Astrocyte (in vitro differentiated cells and primary cell): ENCODE measurements at regions not wholly inside any gene's neighbourhood (a gene's known extent, or its start where the extent isn't known, plus 50 kb on each side); places are given as distances from the start of the nearest gene placed in this dataset.

ENCODE experiments used
- EZH2 ChIP-seq: IDR thresholded peaks from 2 replicates; pipeline ENCODE4 v1.6.1; 2012; ENCODE audit warnings: mild to moderate bottlenecking, low read length, inconsistent platforms; ENCODE audit not compliant: insufficient read depth
- TF ChIP-seq, protein P1 (sequence below): IDR thresholded peaks from 2 replicates; pipeline ENCODE4 v1.5.1; 2011; ENCODE audit warnings: low read depth, mild to moderate bottlenecking, inconsistent platforms, low read length, moderate library complexity; ENCODE audit not compliant: insufficient read depth

DNA sequence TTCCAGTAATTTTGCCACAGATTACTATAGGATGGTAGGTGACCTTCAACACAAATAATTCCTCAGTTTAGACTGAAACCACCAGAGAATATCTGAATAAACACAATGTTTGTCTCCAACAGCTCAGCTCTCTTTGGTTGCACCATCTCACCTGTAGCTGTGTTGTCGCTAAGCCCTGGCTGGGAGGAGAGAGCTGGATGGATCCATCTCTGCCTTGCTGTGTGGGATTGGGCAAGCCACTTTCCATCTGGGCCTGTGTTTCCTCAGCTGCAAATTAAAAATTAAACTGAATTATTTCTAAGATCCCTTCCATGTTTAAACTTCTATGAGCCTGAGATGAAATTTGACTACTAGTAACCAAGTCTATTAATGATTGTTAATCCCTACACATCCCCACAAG is 310.2 kb downstream of the FBXW7 start:
- TF ChIP-seq, protein P1, sequence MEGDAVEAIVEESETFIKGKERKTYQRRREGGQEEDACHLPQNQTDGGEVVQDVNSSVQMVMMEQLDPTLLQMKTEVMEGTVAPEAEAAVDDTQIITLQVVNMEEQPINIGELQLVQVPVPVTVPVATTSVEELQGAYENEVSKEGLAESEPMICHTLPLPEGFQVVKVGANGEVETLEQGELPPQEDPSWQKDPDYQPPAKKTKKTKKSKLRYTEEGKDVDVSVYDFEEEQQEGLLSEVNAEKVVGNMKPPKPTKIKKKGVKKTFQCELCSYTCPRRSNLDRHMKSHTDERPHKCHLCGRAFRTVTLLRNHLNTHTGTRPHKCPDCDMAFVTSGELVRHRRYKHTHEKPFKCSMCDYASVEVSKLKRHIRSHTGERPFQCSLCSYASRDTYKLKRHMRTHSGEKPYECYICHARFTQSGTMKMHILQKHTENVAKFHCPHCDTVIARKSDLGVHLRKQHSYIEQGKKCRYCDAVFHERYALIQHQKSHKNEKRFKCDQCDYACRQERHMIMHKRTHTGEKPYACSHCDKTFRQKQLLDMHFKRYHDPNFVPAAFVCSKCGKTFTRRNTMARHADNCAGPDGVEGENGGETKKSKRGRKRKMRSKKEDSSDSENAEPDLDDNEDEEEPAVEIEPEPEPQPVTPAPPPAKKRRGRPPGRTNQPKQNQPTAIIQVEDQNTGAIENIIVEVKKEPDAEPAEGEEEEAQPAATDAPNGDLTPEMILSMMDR = no peak
- TF ChIP-seq EZH2 = no peak
